HG03095 (cell line): ENCODE measurements at regions not wholly inside any gene's neighbourhood (a gene's known extent, or its start where the extent isn't known, plus 50 kb on each side); places are given as distances from the start of the nearest gene placed in this dataset.

Experiments used
- ATAC-seq: cut with Tn5 transposase; IDR thresholded peaks from one replicate; pipeline ENCODE4 v1.9.1; 2021; ENCODE audit warnings: moderate library complexity; ENCODE audit not compliant: unreplicated experiment

GRCh38 chr22:48600681-48601080 is 1227.0 kb downstream of the BRD1 start:
- no peak for ATAC-seq

GRCh38 chr22:48600171-48600570 is 1227.5 kb downstream of the BRD1 start:
- ATAC-seq = no peak

- no peak for ATAC-seq
These were observed 1228.3 kb downstream of the BRD1 start for GRCh38 chr22:48599346-48599745.

- no peak for ATAC-seq
These were observed 1231.4 kb downstream of the BRD1 start for GRCh38 chr22:48596111-48596850.

- ATAC-seq = no peak
These were observed 1232.2 kb downstream of the BRD1 start for GRCh38 chr22:48595511-48595905.

GRCh38 chr22:48594757-48595510 is 1232.7 kb downstream of the BRD1 start:
- no peak for ATAC-seq

GRCh38 chr22:48594016-48594756 is 1233.5 kb downstream of the BRD1 start:
- no peak for ATAC-seq

- no peak for ATAC-seq
These were observed 1234.1 kb downstream of the BRD1 start for GRCh38 chr22:48593551-48593950.

GRCh38 chr22:48592931-48593330 is 1234.7 kb downstream of the BRD1 start:
- ATAC-seq = no peak

GRCh38 chr22:48592488-48592887 is 1235.2 kb downstream of the BRD1 start:
- ATAC-seq = no peak

- no peak for ATAC-seq
These were observed 1235.7 kb downstream of the BRD1 start for GRCh38 chr22:48592066-48592345.

- ATAC-seq = no peak
These were observed 1236.2 kb downstream of the BRD1 start for GRCh38 chr22:48591286-48592065.

- ATAC-seq = no peak
These were observed 1237.8 kb downstream of the BRD1 start for GRCh38 chr22:48589901-48590300.

GRCh38 chr22:48588878-48589450 is 1238.7 kb downstream of the BRD1 start:
- ATAC-seq = no peak

GRCh38 chr22:48588151-48588877 is 1239.4 kb downstream of the BRD1 start:
- no peak for ATAC-seq

GRCh38 chr22:48587236-48587865 is 1240.3 kb downstream of the BRD1 start:
- no peak for ATAC-seq

GRCh38 chr22:48586799-48587185 is 1240.9 kb downstream of the BRD1 start:
- ATAC-seq = no peak

GRCh38 chr22:48585916-48586798 is 1241.5 kb downstream of the BRD1 start:
- ATAC-seq = no peak

GRCh38 chr22:48584170-48584569 is 1243.5 kb downstream of the BRD1 start:
- ATAC-seq = no peak
